ENCODE measurements at regions not wholly inside any gene's neighbourhood (a gene's known extent, or its start where the extent isn't known, plus 50 kb on each side); places are given as distances from the start of the nearest gene placed in this dataset.

DNA sequence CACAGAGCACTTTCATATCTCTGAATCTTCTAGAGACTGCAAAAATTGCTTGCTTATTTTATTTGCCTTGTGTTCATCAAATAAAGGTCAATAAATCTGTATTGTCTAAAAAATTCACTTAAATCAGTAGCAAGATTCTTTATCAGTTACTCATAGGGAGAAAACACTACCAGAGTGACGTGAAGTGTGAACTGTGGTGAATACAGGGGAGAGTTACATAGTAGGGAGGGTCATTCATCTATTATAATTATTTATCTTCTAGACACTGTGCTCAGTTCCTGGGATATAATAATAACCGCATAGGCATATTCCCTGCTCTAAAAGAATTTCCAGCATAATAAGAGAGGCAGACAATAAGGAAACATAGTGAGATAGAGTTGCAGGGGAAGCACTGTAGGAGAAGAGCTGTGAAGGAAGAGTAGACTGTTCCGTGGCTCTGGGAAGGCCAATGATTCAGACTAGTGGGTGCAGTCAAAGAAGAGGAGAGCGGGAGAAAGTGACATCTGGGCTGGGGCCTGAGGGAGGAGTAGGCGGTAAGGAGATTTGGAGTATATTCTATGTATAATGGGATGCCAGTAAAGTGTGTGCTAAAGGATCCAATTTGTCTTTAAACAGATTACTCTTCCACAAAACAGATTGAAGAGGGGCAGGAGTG is 84.0 kb upstream of the TDRD3 start:
- TF ChIP-seq CTCF (IDR thresholded peaks at IDR 0.05) (no peak), POLR2A (IDR thresholded peaks at IDR 0.05) (no peak), POLR2AphosphoS5 (IDR thresholded peaks at IDR 0.05) (no peak)

Measured in prostate gland (tissue), 2 donors.